ENCODE measurements at regions not wholly inside any gene's neighbourhood (a gene's known extent, or its start where the extent isn't known, plus 50 kb on each side); places are given as distances from the start of the nearest gene placed in this dataset.

DNA sequence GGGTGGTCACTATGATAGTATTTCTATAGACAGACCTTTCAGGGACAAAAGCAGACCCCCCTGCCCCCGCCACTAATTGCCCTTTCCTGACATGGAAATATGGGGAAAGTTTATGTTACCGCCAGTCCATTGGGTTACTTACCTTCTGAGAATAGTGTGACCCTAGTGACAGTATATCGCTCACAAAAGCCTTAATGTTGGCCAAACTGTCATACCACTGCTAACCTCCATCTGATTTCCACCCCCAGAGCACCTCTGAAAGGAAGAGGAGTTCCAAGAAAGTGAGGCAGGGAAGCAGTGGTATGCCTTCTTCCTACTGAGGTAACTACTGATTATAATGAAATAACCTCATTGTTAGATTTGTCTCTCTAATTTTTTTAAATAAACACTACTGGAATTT is 67.5 kb upstream of the CCDC91 start:
- Histone ChIP-seq H3K9me3 (ENCODE audit: low read length) (no peaks in the 10 kb centered on the region), H3K4me3 (ENCODE audit: low read depth, low read length, poor library complexity, severe bottlenecking) (no peak overlapping the region), H3K27ac (ENCODE audit: low read depth, low read length, poor library complexity, severe bottlenecking) (no peak overlapping the region), H3K9me2 (ENCODE audit: insufficient read depth, low read length) (no peaks in the 10 kb centered on the region), H4K20me1 (ENCODE audit: insufficient read depth, low read length) (no peaks in the 10 kb centered on the region), H3K79me2 (ENCODE audit: insufficient read depth, low read depth, low read length) (no peaks in the 10 kb centered on the region), H3K36me3 (ENCODE audit: insufficient read depth, low read length) (no peaks in the 10 kb centered on the region), H2AFZ (ENCODE audit: low read length) (no peak overlapping the region), H3K4me1 (ENCODE audit: insufficient read depth, low read length, poor library complexity, severe bottlenecking) (no peaks in the 10 kb centered on the region), H3K4me2 (ENCODE audit: low read length) (no peak overlapping the region)
- TF ChIP-seq, protein P1, sequence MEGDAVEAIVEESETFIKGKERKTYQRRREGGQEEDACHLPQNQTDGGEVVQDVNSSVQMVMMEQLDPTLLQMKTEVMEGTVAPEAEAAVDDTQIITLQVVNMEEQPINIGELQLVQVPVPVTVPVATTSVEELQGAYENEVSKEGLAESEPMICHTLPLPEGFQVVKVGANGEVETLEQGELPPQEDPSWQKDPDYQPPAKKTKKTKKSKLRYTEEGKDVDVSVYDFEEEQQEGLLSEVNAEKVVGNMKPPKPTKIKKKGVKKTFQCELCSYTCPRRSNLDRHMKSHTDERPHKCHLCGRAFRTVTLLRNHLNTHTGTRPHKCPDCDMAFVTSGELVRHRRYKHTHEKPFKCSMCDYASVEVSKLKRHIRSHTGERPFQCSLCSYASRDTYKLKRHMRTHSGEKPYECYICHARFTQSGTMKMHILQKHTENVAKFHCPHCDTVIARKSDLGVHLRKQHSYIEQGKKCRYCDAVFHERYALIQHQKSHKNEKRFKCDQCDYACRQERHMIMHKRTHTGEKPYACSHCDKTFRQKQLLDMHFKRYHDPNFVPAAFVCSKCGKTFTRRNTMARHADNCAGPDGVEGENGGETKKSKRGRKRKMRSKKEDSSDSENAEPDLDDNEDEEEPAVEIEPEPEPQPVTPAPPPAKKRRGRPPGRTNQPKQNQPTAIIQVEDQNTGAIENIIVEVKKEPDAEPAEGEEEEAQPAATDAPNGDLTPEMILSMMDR (conservative IDR thresholded peaks at IDR 0.05; ENCODE audit: low read length): no peak
- TF ChIP-seq EZH2phosphoT487 (IDR thresholded peaks at IDR 0.05; ENCODE audit: borderline replicate concordance, low read depth, low read length): no peak
- BruUV-seq (replicated peaks): no TSS peak
- ChIA-PET CTCF (ENCODE audit: unreplicated experiment) (no interaction called here), POLR2A (no interaction called here)
- intact Hi-C loops (cut with micrococcal nuclease; ENCODE audit: unreplicated experiment): no loop called here
- DNase-seq (ENCODE audit: low spot score): no peak

DNA sequence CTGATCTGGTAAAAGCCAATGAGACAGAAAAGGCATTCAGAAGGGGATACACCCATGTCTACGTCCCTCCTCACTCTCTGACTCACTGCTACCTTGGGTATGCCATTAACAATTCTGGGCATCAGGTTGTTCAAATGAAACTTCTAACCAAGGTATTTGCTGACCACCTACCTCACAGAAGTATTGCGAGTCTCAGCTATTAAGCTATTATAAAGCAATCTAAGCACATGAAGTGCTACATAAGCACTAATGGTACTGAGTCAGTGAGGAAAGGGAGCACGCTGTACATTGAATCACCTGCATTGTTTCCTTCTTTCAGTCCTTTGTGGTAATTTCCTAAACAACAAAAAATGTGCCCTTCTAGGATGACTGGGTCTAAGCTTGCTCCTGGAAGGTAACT is 62.8 kb upstream of the CCDC91 start:
- H3K9me3 ChIP-seq (ENCODE audit: low read length): no peaks in the 10 kb centered on the region
- no peak for TF ChIP-seq EZH2phosphoT487 (IDR thresholded peaks at IDR 0.05; ENCODE audit: borderline replicate concordance, low read depth, low read length)
- TF ChIP-seq, protein P1 (conservative IDR thresholded peaks at IDR 0.05; ENCODE audit: low read length): no peak
- intact Hi-C loops (cut with micrococcal nuclease; ENCODE audit: unreplicated experiment): no loop called here

DNA sequence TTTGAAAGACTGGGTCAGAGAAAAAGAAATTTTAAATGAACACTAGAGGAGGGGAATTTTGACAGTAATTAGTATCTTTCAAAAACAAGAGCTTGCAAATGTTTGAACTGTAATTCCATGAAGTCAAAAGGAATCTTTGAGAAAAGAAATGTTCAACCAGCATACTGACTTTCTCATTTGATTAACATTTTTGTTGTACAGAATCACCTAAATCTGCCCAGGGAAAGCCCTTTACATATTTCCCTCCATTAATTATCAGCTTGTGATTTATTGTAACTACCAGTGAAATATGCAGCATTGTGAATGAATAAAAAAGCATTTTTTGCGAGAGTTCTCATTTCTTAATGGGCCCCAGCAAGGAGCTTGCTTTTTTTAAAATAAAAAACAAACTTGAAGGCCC is 61.2 kb upstream of the CCDC91 start:
- DNase-seq (ENCODE audit: low spot score): no peak
- H2AFZ ChIP-seq (ENCODE audit: low read length): no peak overlapping the region
- CTCF ChIA-PET (ENCODE audit: unreplicated experiment): no interaction called here
- no peaks in the 10 kb centered on the region for H4K20me1 ChIP-seq (ENCODE audit: insufficient read depth, low read length)
- POLR2A ChIA-PET: interaction anchor here (0.7 kb wide), 1 partner anchor 51 kb away, joined by 3 read pairs; no protein-coding TSS in a partner anchor
- no peak overlapping the region for H3K4me2 ChIP-seq (ENCODE audit: low read length)
- no TSS peak for BruUV-seq (replicated peaks)
- no peak overlapping the region for H3K27ac ChIP-seq (ENCODE audit: low read depth, low read length, poor library complexity, severe bottlenecking)
- H3K4me3 ChIP-seq (ENCODE audit: low read depth, low read length, poor library complexity, severe bottlenecking): no peak overlapping the region
- no peaks in the 10 kb centered on the region for H3K36me3 ChIP-seq (ENCODE audit: insufficient read depth, low read length)
- no peaks in the 10 kb centered on the region for H3K9me3 ChIP-seq (ENCODE audit: low read length)
- no peaks in the 10 kb centered on the region for H3K79me2 ChIP-seq (ENCODE audit: insufficient read depth, low read depth, low read length)
- no peaks in the 10 kb centered on the region for H3K4me1 ChIP-seq (ENCODE audit: insufficient read depth, low read length, poor library complexity, severe bottlenecking)
- intact Hi-C loops (cut with micrococcal nuclease; ENCODE audit: unreplicated experiment): no loop called here
- no peak for TF ChIP-seq EZH2phosphoT487 (IDR thresholded peaks at IDR 0.05; ENCODE audit: borderline replicate concordance, low read depth, low read length)
- TF ChIP-seq, protein P1 (conservative IDR thresholded peaks at IDR 0.05; ENCODE audit: low read length): no peak
- H3K9me2 ChIP-seq (ENCODE audit: insufficient read depth, low read length): no peaks in the 10 kb centered on the region

More for the DNA sequence above, 62.8 kb upstream of the CCDC91 start:
- no peak overlapping the region for H3K4me3 ChIP-seq (ENCODE audit: low read depth, low read length, poor library complexity, severe bottlenecking)
- BruUV-seq (replicated peaks): no TSS peak
- no peaks in the 10 kb centered on the region for H3K36me3 ChIP-seq (ENCODE audit: insufficient read depth, low read length)
- H3K4me1 ChIP-seq (ENCODE audit: insufficient read depth, low read length, poor library complexity, severe bottlenecking): no peaks in the 10 kb centered on the region
- POLR2A ChIA-PET: no interaction called here
- no peak overlapping the region for H3K4me2 ChIP-seq (ENCODE audit: low read length)
- no peak for DNase-seq (ENCODE audit: low spot score)
- no peaks in the 10 kb centered on the region for H3K79me2 ChIP-seq (ENCODE audit: insufficient read depth, low read depth, low read length)
- no peaks in the 10 kb centered on the region for H3K9me2 ChIP-seq (ENCODE audit: insufficient read depth, low read length)
- H4K20me1 ChIP-seq (ENCODE audit: insufficient read depth, low read length): no peaks in the 10 kb centered on the region
- CTCF ChIA-PET (ENCODE audit: unreplicated experiment): no interaction called here
- H2AFZ ChIP-seq (ENCODE audit: low read length): no peak overlapping the region
- H3K27ac ChIP-seq (ENCODE audit: low read depth, low read length, poor library complexity, severe bottlenecking): no peak overlapping the region

All from OCI-LY7 (cell line).